IMR-90 (cell line): ENCODE measurements at regions not wholly inside any gene's neighbourhood (a gene's known extent, or its start where the extent isn't known, plus 50 kb on each side); places are given as distances from the start of the nearest gene placed in this dataset.

ENCODE experiments used
- ATAC-seq: fragments of 200-7000 bp; cut with Tn5 transposase; 2 replicates; pipeline ENCODE4 v1.9.1; 2020; ENCODE audit warnings: low read depth, mild to moderate bottlenecking, moderate library complexity
- BruUV-seq: library from RNA; stranded (reverse); fragments of 400-500 nt; replicated peaks from 2 replicates; lab custom pipeline; 2021; lab: Mats Ljungman, UMichigan
- CTCF ChIA-PET: fragments of 300-600 bp; formaldehyde crosslinking; extraction: SDS; loops from one replicate; lab custom pipeline; 2021; ENCODE audit warnings: antibody characterized with exemption; lab: Yijun Ruan, JAX
- POLR2A ChIA-PET: fragments of 300-600 bp; sonication (Branson Sonifier 250); formaldehyde crosslinking; loops from one replicate; lab custom pipeline; 2022; ENCODE audit warnings: antibody characterized with exemption; ENCODE audit not compliant: unreplicated experiment; lab: Charles Lee
- DNase-seq: peaks from one replicate; pipeline ENCODE4 v3.0.0; 2013
- H2AFZ ChIP-seq: replicated peaks from 2 replicates; pipeline ENCODE3; 2013; ENCODE audit warnings: low read length, mild to moderate bottlenecking; ENCODE audit not compliant: poor library complexity
- H2AK5ac ChIP-seq: 2 replicates; pipeline ENCODE4 v1.6.1; 2013; ENCODE audit warnings: low read depth, low read length, inconsistent platforms
- H2AK9ac ChIP-seq: replicated peaks from 2 replicates; pipeline ENCODE3; 2013; ENCODE audit warnings: mild to moderate bottlenecking, low read depth, low read length, moderate library complexity; ENCODE audit not compliant: poor library complexity
- H2BK120ac ChIP-seq: 2 replicates; pipeline ENCODE4 v1.6.1; 2013; ENCODE audit warnings: low read depth, low read length, inconsistent platforms
- H2BK15ac ChIP-seq: 3 replicates; pipeline ENCODE4 v1.6.1; 2013; ENCODE audit warnings: low read depth, low read length, inconsistent platforms
- H2BK20ac ChIP-seq: 2 replicates; pipeline ENCODE4 v1.6.1; 2013; ENCODE audit warnings: low read depth, mild to moderate bottlenecking, inconsistent platforms, low read length, moderate library complexity
- H2BK5ac ChIP-seq: 2 replicates; pipeline ENCODE4 v1.6.1; 2013; ENCODE audit warnings: mild to moderate bottlenecking, low read depth, low read length, inconsistent platforms; ENCODE audit not compliant: poor library complexity, severe bottlenecking
- H3K14ac ChIP-seq: replicated peaks from 2 replicates; pipeline ENCODE4 v1.6.1; 2013; ENCODE audit warnings: low read depth, low read length, inconsistent platforms
- H3K18ac ChIP-seq: 2 replicates; pipeline ENCODE4 v1.6.1; 2013; ENCODE audit warnings: low read depth, low read length, control low read depth
- H3K23ac ChIP-seq: 2 replicates; pipeline ENCODE4 v1.6.1; 2013; ENCODE audit warnings: low read depth, low read length, inconsistent platforms
- H3K27ac ChIP-seq: 2 replicates; pipeline ENCODE4 v1.5.1; 2013; ENCODE audit warnings: mild to moderate bottlenecking, control low read depth, low read length; ENCODE audit not compliant: insufficient read depth
- H3K27me3 ChIP-seq: 2 replicates; pipeline ENCODE4 v1.6.1; 2013; ENCODE audit warnings: low read length; ENCODE audit not compliant: control insufficient read depth, insufficient read depth
- H3K36me3 ChIP-seq: 2 replicates; pipeline ENCODE4 v1.6.1; 2013; ENCODE audit warnings: low read length, mixed read lengths; ENCODE audit not compliant: control insufficient read depth, insufficient read depth
- H3K4ac ChIP-seq: 2 replicates; pipeline ENCODE4 v1.6.1; 2013; ENCODE audit warnings: low read depth, low read length, inconsistent platforms
- H3K4me1 ChIP-seq: 2 replicates; pipeline ENCODE4 v1.6.1; 2013; ENCODE audit warnings: low read length, mixed read lengths; ENCODE audit not compliant: control insufficient read depth, insufficient read depth
- H3K4me2 ChIP-seq: 2 replicates; pipeline ENCODE4 v1.6.1; 2013; ENCODE audit warnings: low read depth, mild to moderate bottlenecking, control low read depth, low read length, moderate library complexity
- H3K4me3 ChIP-seq: 2 replicates; pipeline ENCODE4 v1.5.1; 2013; ENCODE audit warnings: low read depth, mild to moderate bottlenecking, control low read depth, low read length, moderate library complexity; ENCODE audit not compliant: insufficient read depth
- H3K56ac ChIP-seq: 2 replicates; pipeline ENCODE4 v1.6.1; 2013; ENCODE audit warnings: low read length, inconsistent platforms; ENCODE audit not compliant: insufficient read depth; ENCODE audit errors: extremely low read depth
- H3K79me1 ChIP-seq, 2 experiments: 2 replicates each; pipeline ENCODE4 v1.6.1; 2013; ENCODE audit warnings: low read length in 2 of 2, inconsistent platforms in 1 of 2, low read depth in 1 of 2
- H3K9ac ChIP-seq: 2 replicates; pipeline ENCODE4 v1.6.1; 2013; ENCODE audit warnings: low read depth, low read length, control low read depth
- H3K9me1 ChIP-seq: 2 replicates; pipeline ENCODE4 v1.6.1; 2013; ENCODE audit warnings: low read length, inconsistent platforms; ENCODE audit not compliant: insufficient read depth
- H3K9me3 ChIP-seq: 2 replicates; pipeline ENCODE4 v1.6.1; 2013; ENCODE audit warnings: low read length; ENCODE audit not compliant: control insufficient read depth, insufficient read depth
- H4K20me1 ChIP-seq: 2 replicates; pipeline ENCODE4 v1.6.1; 2013; ENCODE audit warnings: low read length, inconsistent platforms; ENCODE audit not compliant: insufficient read depth
- H4K5ac ChIP-seq: 2 replicates; pipeline ENCODE4 v1.6.1; 2013; ENCODE audit warnings: mild to moderate bottlenecking, low read depth, low read length, control low read depth
- H4K8ac ChIP-seq, 2 experiments: 2 replicates each; pipeline ENCODE4 v1.6.1; 2013; ENCODE audit warnings: low read depth in 2 of 2, low read length in 2 of 2, control low read depth in 1 of 2, inconsistent platforms in 1 of 2
- H4K91ac ChIP-seq: 2 replicates; pipeline ENCODE4 v1.6.1; 2013; ENCODE audit warnings: low read depth, low read length, inconsistent platforms; ENCODE audit not compliant: insufficient read depth
- BHLHE40 ChIP-seq: fragments of 150-350 bp; IDR thresholded peaks from 2 replicates; pipeline ENCODE4 v1.6.1; 2016; ENCODE audit warnings: mild to moderate bottlenecking, low read depth, low read length
- CEBPB ChIP-seq: IDR thresholded peaks from 2 replicates; pipeline ENCODE4 v1.6.1; 2012; ENCODE audit warnings: low read depth, low read length, improper control_type of control experiment
- CHD1 ChIP-seq: IDR thresholded peaks from 2 replicates; pipeline ENCODE4 v1.6.1; 2012; ENCODE audit warnings: low read depth, low read length, improper control_type of control experiment
- MAFK ChIP-seq: IDR thresholded peaks from 2 replicates; pipeline ENCODE4 v1.6.1; 2012; ENCODE audit warnings: low read depth, low read length, improper control_type of control experiment
- MXI1 ChIP-seq: IDR thresholded peaks from 2 replicates; pipeline ENCODE4 v1.6.1; 2012; ENCODE audit warnings: low read depth, mild to moderate bottlenecking, low read length, moderate library complexity, borderline replicate concordance
- NFE2L2 ChIP-seq: fragments of 150-350 bp; IDR thresholded peaks from 2 replicates; pipeline ENCODE4 v1.6.1; 2016; ENCODE audit warnings: low read depth, mild to moderate bottlenecking, low read length
- POLR2A ChIP-seq: IDR thresholded peaks from 2 replicates; pipeline ENCODE4 v1.6.1; 2012; ENCODE audit warnings: mild to moderate bottlenecking, low read depth, low read length
- RAD21 ChIP-seq: IDR thresholded peaks from 2 replicates; pipeline ENCODE4 v1.6.1; 2012; ENCODE audit warnings: low read length, improper control_type of control experiment
- RCOR1 ChIP-seq: IDR thresholded peaks from 2 replicates; pipeline ENCODE4 v1.6.1; 2012; ENCODE audit warnings: mild to moderate bottlenecking, low read length, improper control_type of control experiment; ENCODE audit not compliant: insufficient replicate concordance
- RFX5 ChIP-seq: IDR thresholded peaks from 2 replicates; pipeline ENCODE4 v1.8.0; 2012; ENCODE audit warnings: low read depth, mild to moderate bottlenecking, low read length, moderate library complexity
- SMC3 ChIP-seq: fragments of 150-350 bp; IDR thresholded peaks from 2 replicates; pipeline ENCODE4 v1.6.1; 2016; ENCODE audit warnings: low read depth, mild to moderate bottlenecking, antibody characterized with exemption, low read length, moderate library complexity
- WGBS, 2 experiments: methylation state at CpG; one replicate each; pipeline versions ENCODE4 v1.1.5 to v1.1.7; 2013; ENCODE audit warnings: missing lambda C conversion rate in 2 of 2; ENCODE audit not compliant: insufficient read length in 1 of 2; ENCODE audit errors: extremely low coverage in 2 of 2; 5-methylcytosine and 5-hydroxymethylcytosine counted together
- dilution Hi-C: fragments of 300-500 bp; cut with HindIII; formaldehyde crosslinking; loops from one replicate; pipeline ENCODE4 v1.14.3; 2018; ENCODE audit warnings: low sequenced_read_pairs; ENCODE audit not compliant: unreplicated experiment
- in situ Hi-C: fragments of 300-500 bp; cut with MboI; formaldehyde crosslinking; loops from 3 replicates; pipeline ENCODE4 v1.14.3; 2019; ENCODE audit warnings: low sequenced_read_pairs, inconsistent platforms, mixed read lengths
- intact Hi-C: fragments of 100-400 bp; cut with micrococcal nuclease; formaldehyde crosslinking; loops from 2 replicates; pipeline ENCODE4 v1.10.0; 2022
- TF ChIP-seq, protein P1 (sequence below): fragments of 150-350 bp; IDR thresholded peaks from 2 replicates; pipeline ENCODE4 v1.6.1; 2016; ENCODE audit warnings: low read depth, mild to moderate bottlenecking, low read length, moderate library complexity, borderline replicate concordance

DNA sequence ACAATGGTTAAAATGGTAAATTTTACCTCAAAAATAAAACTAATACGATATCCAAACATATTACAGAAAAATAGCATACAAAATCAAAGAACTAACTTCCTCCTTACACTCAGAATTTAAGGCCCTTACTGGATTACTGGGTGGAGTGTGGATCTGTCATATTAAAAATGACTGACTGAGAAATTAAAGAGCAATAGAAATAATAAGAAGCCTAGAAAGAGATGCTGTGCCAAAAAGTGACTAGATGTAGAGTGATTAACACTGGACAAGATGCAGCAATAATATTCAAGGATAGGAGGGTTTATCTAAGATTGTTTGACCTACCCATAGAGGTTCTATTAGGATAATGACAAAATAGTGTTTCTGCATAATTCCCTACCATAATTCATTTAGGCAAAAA, 424.3 kb downstream of the SETD4 start:
- Histone ChIP-seq H2AFZ (no peak overlapping the region), H4K20me1 (no peaks in the 10 kb centered on the region), H3K9ac (no peak overlapping the region), H2BK120ac (no peak overlapping the region), H2BK15ac (no peak overlapping the region), H3K4me1 (peaks cover 4% of the 10 kb centered on the region), H4K5ac (no peak overlapping the region), H3K14ac (no peak overlapping the region), H2BK20ac (no peak overlapping the region), H3K9me1 (peaks cover 9% of the 10 kb centered on the region; the same call in 1 of the 2 replicates), H3K56ac (no peak overlapping the region), H3K23ac (no peak overlapping the region), H4K91ac (no peak overlapping the region), H3K27ac (no peak overlapping the region), H3K4ac (no peak overlapping the region), H3K79me1 (no peaks in the 10 kb centered on the region), H2AK5ac (no peak overlapping the region), H3K27me3 (no peaks in the 10 kb centered on the region), H2AK9ac (no peak overlapping the region), H3K9me3 (no peaks in the 10 kb centered on the region), H3K18ac (no peak overlapping the region), H2BK5ac (no peak overlapping the region), H4K8ac (no peak overlapping the region), H3K36me3 (no peaks in the 10 kb centered on the region), H3K4me3 (no peak overlapping the region), H3K4me2 (no peak overlapping the region)
- ChIA-PET CTCF (no interaction called here), POLR2A (no interaction called here)
- no TSS peak for BruUV-seq
- ATAC-seq: no peak
- no CpG with 5 or more reads among the region's 1 CpG for WGBS, 2 experiments
- dilution Hi-C loops (no loop called here), in situ Hi-C loops (no loop called here), intact Hi-C loops (no loop called here)
- no peak for TF ChIP-seq RAD21
- no peak for TF ChIP-seq MXI1
- TF ChIP-seq RFX5: no peak
- no peak for TF ChIP-seq NFE2L2
- TF ChIP-seq, protein P1, sequence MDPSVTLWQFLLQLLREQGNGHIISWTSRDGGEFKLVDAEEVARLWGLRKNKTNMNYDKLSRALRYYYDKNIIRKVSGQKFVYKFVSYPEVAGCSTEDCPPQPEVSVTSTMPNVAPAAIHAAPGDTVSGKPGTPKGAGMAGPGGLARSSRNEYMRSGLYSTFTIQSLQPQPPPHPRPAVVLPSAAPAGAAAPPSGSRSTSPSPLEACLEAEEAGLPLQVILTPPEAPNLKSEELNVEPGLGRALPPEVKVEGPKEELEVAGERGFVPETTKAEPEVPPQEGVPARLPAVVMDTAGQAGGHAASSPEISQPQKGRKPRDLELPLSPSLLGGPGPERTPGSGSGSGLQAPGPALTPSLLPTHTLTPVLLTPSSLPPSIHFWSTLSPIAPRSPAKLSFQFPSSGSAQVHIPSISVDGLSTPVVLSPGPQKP: no peak
- no peak for TF ChIP-seq BHLHE40
- TF ChIP-seq SMC3: no peak
- TF ChIP-seq RCOR1: no peak
- no peak for TF ChIP-seq MAFK
- no peak for TF ChIP-seq CHD1
- no peak for TF ChIP-seq POLR2A
- no peak for TF ChIP-seq CEBPB
- no peak for DNase-seq
